AG04450 (cell line): ENCODE measurements at regions not wholly inside any gene's neighbourhood (a gene's known extent, or its start where the extent isn't known, plus 50 kb on each side); places are given as distances from the start of the nearest gene placed in this dataset.

Experiments used
- CTCF ChIA-PET: fragments of 300-600, 350-600 bp; formaldehyde crosslinking; extraction: SDS; loops from one replicate; lab custom pipeline; 2022; ENCODE audit warnings: antibody characterized with exemption, inconsistent platforms; lab: Charles Lee
- POLR2A ChIA-PET: fragments of 350-600 bp; formaldehyde crosslinking; extraction: SDS; loops from one replicate; lab custom pipeline; 2021; ENCODE audit warnings: antibody characterized with exemption, inconsistent platforms; lab: Yijun Ruan, JAX
- DNase-seq: peaks from one replicate; pipeline ENCODE4 v3.0.0-alpha.2; 2011; ENCODE audit warnings: low read depth, low spot score
- H3K27ac ChIP-seq: one replicate; pipeline ENCODE4 v1.5.1; 2012; ENCODE audit warnings: low read depth, low read length, control low read depth
- H3K27me3 ChIP-seq: one replicate; pipeline ENCODE4 v1.6.0; 2012; ENCODE audit warnings: low read length; ENCODE audit not compliant: control insufficient read depth, insufficient read depth
- H3K4me3 ChIP-seq: 2 replicates; pipeline ENCODE4 v1.5.1; 2011; ENCODE audit warnings: mild to moderate bottlenecking, low read depth, low read length, control low read depth
- H3K9me3 ChIP-seq: 2 replicates; pipeline ENCODE4 v1.5.1; 2012; ENCODE audit warnings: low read length; ENCODE audit not compliant: control insufficient read depth, insufficient read depth
- TF ChIP-seq, protein P1 (sequence below): IDR thresholded peaks from 2 replicates; pipeline ENCODE4 v1.5.1; 2011; ENCODE audit warnings: low read depth, low read length, control low read depth, inconsistent platforms

DNA sequence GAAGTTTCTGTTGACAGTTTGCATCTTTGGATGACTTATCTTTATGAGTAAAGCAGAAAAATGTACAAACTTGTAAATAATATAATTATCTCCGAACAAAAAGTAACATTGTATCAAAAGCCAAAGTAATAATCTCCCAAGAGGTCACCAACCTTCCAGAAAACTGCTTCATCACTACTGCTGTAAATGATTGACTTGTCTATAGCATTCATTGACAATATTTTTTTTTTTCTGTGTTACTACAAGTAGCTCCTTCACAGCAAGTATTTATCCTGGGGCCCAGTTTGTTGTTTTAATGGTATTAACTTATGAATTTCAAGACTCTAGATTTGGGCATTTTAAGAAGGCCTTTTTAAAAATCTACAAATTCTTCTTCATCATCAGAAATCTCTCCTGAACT is 242.4 kb downstream of the KLF12 start:
- Histone ChIP-seq H3K9me3 (no peaks in the 10 kb centered on the region), H3K27ac (no peak overlapping the region), H3K4me3 (no peak overlapping the region), H3K27me3 (no peaks in the 10 kb centered on the region)
- CTCF ChIA-PET, result no interaction called here
- DNase-seq, result no peak
- TF ChIP-seq, protein P1, sequence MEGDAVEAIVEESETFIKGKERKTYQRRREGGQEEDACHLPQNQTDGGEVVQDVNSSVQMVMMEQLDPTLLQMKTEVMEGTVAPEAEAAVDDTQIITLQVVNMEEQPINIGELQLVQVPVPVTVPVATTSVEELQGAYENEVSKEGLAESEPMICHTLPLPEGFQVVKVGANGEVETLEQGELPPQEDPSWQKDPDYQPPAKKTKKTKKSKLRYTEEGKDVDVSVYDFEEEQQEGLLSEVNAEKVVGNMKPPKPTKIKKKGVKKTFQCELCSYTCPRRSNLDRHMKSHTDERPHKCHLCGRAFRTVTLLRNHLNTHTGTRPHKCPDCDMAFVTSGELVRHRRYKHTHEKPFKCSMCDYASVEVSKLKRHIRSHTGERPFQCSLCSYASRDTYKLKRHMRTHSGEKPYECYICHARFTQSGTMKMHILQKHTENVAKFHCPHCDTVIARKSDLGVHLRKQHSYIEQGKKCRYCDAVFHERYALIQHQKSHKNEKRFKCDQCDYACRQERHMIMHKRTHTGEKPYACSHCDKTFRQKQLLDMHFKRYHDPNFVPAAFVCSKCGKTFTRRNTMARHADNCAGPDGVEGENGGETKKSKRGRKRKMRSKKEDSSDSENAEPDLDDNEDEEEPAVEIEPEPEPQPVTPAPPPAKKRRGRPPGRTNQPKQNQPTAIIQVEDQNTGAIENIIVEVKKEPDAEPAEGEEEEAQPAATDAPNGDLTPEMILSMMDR, result no peak
- POLR2A ChIA-PET, result no interaction called here

DNA sequence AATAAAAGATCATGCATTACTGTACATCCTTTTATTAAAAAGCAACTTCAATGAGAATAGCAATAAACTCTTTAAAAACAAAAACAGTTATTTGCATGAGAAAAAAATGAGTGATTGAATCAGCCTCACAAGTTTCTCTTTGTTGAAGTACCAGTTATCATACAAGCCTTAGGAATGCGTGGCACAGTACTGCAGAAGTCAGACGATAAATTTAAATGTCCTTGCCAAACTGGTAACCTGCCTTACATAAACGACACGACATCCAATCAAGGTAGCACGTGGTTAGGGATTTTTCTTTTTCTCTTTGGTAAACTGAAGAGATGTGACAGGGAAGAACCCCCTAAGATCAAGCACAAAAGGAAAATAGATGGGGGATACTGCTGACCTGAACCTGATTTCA is 251.0 kb downstream of the KLF12 start:
- no peak for DNase-seq
- ChIA-PET POLR2A (no interaction called here), CTCF (no interaction called here)
- no peaks in the 10 kb centered on the region for H3K27me3 ChIP-seq
- H3K27ac ChIP-seq, result no peak overlapping the region
- no peak overlapping the region for H3K4me3 ChIP-seq
- no peaks in the 10 kb centered on the region for H3K9me3 ChIP-seq
- TF ChIP-seq, protein P1, result no peak

DNA sequence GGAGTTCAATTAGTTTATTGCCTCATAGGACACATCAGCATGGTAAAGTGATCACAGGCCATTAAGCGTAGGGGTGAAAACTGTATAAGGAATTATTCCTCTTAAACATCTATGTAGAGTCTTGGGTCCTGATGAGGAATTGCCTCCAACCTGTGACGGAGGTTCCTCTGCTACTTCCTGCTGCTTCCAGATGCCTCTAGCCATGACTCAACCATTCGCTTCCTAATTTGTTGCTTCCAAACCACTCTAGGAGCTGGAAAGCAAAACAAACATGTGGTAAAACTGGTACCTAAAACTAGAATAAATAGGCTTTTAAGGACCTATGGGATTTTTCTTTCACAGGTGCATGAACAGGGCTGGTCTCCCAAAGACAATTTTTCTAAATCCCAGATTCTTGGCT is 253.8 kb downstream of the KLF12 start:
- ChIA-PET POLR2A (no interaction called here), CTCF (interaction anchor here (0.8 to 1.1 kb wide), 3 partner anchors 31 to 44 kb away, joined by 3 read pairs; no protein-coding TSS in a partner anchor)
- Histone ChIP-seq H3K9me3 (no peaks in the 10 kb centered on the region), H3K27me3 (no peaks in the 10 kb centered on the region), H3K4me3 (no peak overlapping the region), H3K27ac (no peak overlapping the region)
- TF ChIP-seq, protein P1, result no peak
- DNase-seq, result no peak

DNA sequence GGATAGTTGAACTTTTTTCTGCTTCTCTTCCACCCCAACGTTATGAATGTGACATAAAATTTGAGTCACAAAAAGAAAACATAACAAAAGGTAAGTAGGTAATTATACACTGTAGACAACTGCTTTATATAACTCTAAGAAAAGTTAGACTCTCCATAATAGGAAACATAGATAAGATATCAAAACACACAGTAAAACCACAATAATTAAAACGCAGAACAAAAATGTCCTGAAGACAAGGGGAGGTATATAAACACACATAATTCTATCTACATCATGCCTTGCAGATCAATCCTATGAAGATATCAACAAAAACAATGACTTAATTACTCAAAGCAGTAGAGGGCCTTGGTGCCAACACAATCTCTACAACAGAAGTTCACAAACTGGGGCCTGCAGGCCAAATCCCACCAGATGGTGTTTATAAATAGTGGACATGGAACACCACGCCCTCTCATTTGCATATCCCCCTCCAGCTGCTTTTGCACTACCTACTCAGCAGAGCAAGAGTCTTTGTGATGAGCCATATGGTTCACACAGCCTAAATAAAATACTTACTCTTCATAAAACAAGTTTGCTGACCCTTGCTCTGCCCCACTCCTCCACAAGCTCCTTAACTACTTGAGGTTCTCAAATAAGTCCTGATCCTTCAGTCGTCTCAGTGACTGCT is 254.7 kb downstream of the KLF12 start:
- Histone ChIP-seq H3K4me3 (no peak overlapping the region), H3K27ac (no peak overlapping the region), H3K9me3 (no peaks in the 10 kb centered on the region), H3K27me3 (no peaks in the 10 kb centered on the region)
- TF ChIP-seq, protein P1, result no peak
- POLR2A ChIA-PET, result no interaction called here
- CTCF ChIA-PET, result interaction anchor here (0.8 to 1.1 kb wide), 2 partner anchors 30 to 43 kb away, joined by 3 read pairs; no protein-coding TSS in a partner anchor
- DNase-seq, result no peak

DNA sequence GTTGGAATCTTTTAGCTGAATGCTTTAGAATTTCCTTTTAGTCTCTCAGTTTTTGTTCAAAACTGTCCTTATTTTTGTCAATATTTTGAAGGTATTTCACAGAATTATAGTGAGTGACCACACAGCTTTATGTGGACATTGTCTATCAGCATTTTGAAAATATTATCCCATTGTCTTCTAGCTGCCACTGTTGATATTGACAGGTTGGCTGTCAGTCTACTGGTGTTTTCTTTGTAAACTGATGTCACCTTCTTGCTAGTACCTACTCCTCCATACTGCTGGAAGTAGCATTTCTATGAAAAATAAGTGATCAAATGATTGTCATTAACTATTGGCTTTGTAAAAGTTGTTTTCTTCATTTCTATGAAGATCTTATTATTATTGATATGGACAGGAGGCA is 256.8 kb downstream of the KLF12 start:
- ChIA-PET POLR2A (interaction anchor here (0.6 kb wide), 1 partner anchor 81 kb away, joined by 4 read pairs; no protein-coding TSS in a partner anchor), CTCF (no interaction called here)
- no peak overlapping the region for H3K4me3 ChIP-seq
- DNase-seq, result no peak
- H3K27me3 ChIP-seq, result no peaks in the 10 kb centered on the region
- no peak overlapping the region for H3K27ac ChIP-seq
- TF ChIP-seq, protein P1, result no peak
- no peaks in the 10 kb centered on the region for H3K9me3 ChIP-seq
